HG03342 (cell line): ENCODE measurements at regions not wholly inside any gene's neighbourhood (a gene's known extent, or its start where the extent isn't known, plus 50 kb on each side); places are given as distances from the start of the nearest gene placed in this dataset.
"Not testable (repeated sequence)": the region's sequence is repeated elsewhere in the genome, so short reads cannot be mapped to it uniquely, and the experiment has no call there.

Source experiments
- ATAC-seq: cut with Tn5 transposase; IDR thresholded peaks from one replicate; pipeline ENCODE4 v1.9.1; 2021; ENCODE audit warnings: mild to moderate bottlenecking, moderate library complexity; ENCODE audit not compliant: unreplicated experiment

GRCh38 chr2:111385226-111385957 lies 264.7 kb downstream of the BCL2L11 start:
- ATAC-seq, result not testable (repeated sequence)

GRCh38 chr2:111390605-111391004 lies 269.9 kb downstream of the BCL2L11 start:
- ATAC-seq, result not testable (repeated sequence)

GRCh38 chr2:111395350-111396128 lies 274.8 kb downstream of the BCL2L11 start:
- not testable (repeated sequence) for ATAC-seq

- ATAC-seq, result not testable (repeated sequence)
Observed at GRCh38 chr2:111400598-111401253, 280.0 kb downstream of the BCL2L11 start.

- not testable (repeated sequence) for ATAC-seq
Observed at GRCh38 chr2:111401270-111402140, 280.8 kb downstream of the BCL2L11 start.

GRCh38 chr2:111402450-111402849 lies 281.7 kb downstream of the BCL2L11 start:
- not testable (repeated sequence) for ATAC-seq

- not testable (repeated sequence) for ATAC-seq
Observed at GRCh38 chr2:111403287-111403686, 282.6 kb downstream of the BCL2L11 start.

- ATAC-seq, result not testable (repeated sequence)
Observed at GRCh38 chr2:111406616-111407015, 285.9 kb downstream of the BCL2L11 start.

- ATAC-seq, result not testable (repeated sequence)
Observed at GRCh38 chr2:111407632-111408194, 287.0 kb downstream of the BCL2L11 start.

- not testable (repeated sequence) for ATAC-seq
Observed at GRCh38 chr2:111410868-111411406, 290.2 kb downstream of the BCL2L11 start.

- not testable (repeated sequence) for ATAC-seq
Observed at GRCh38 chr2:111411867-111412681, 291.4 kb downstream of the BCL2L11 start.

- ATAC-seq, result not testable (repeated sequence)
Observed at GRCh38 chr2:111412841-111413650, 292.3 kb downstream of the BCL2L11 start.

- not testable (repeated sequence) for ATAC-seq
Observed at GRCh38 chr2:111413950-111414349, 293.2 kb downstream of the BCL2L11 start.

GRCh38 chr2:111415765-111416743 lies 295.3 kb downstream of the BCL2L11 start:
- not testable (repeated sequence) for ATAC-seq

- not testable (repeated sequence) for ATAC-seq
Observed at GRCh38 chr2:111417026-111417425, 296.3 kb downstream of the BCL2L11 start.

- ATAC-seq, result not testable (repeated sequence)
Observed at GRCh38 chr2:111418091-111418875, 297.6 kb downstream of the BCL2L11 start.
